A549 (cell line): ENCODE measurements at regions not wholly inside any gene's neighbourhood (a gene's known extent, or its start where the extent isn't known, plus 50 kb on each side); places are given as distances from the start of the nearest gene placed in this dataset.

Experiments
- CBX2 ChIP-seq: fragments of 200-600 bp; sonication (generic); IDR thresholded peaks from 2 replicates; pipeline ENCODE4 v1.6.1; 2016; ENCODE audit warnings: low read depth, mild to moderate bottlenecking, borderline replicate concordance
- CTCF ChIP-seq: fragments of >200 bp; sonication (Bioruptor Twin); formaldehyde crosslinking; IDR thresholded peaks from 3 replicates; pipeline ENCODE4 v1.5.1; 2016
- HOXB5 ChIP-seq: fragments of 250-450 bp; sonication (Bioruptor Pico); IDR thresholded peaks from 2 replicates; pipeline ENCODE4 v1.5.0; 2020; ENCODE audit warnings: mild to moderate bottlenecking, moderate library complexity
- MAZ ChIP-seq: fragments of 150-350 bp; IDR thresholded peaks from 2 replicates; pipeline ENCODE4 v1.6.1; 2014; ENCODE audit warnings: antibody characterized with exemption, low read depth, low read length, borderline replicate concordance
- NR3C1 ChIP-seq: fragments of >200 bp; sonication (Bioruptor Twin); formaldehyde crosslinking; IDR thresholded peaks from 3 replicates; pipeline ENCODE4 v1.6.1; 2017
- POLR2A ChIP-seq: IDR thresholded peaks from 2 replicates; pipeline ENCODE4 v1.6.1; 2012; ENCODE audit warnings: mild to moderate bottlenecking, low read length
- RFX5 ChIP-seq: fragments of 450-650 bp; IDR thresholded peaks from 2 replicates; pipeline ENCODE4 v1.7.1; 2014; ENCODE audit warnings: antibody characterized with exemption, mild to moderate bottlenecking, moderate library complexity
- SMC3 ChIP-seq: fragments of >200 bp; sonication (Bioruptor Twin); formaldehyde crosslinking; IDR thresholded peaks from 3 replicates; pipeline ENCODE4 v1.6.1; 2018; ENCODE audit warnings: inconsistent platforms
- TF ChIP-seq, protein P1 (sequence below): fragments of 200-600 bp; sonication (generic); IDR thresholded peaks from 2 replicates; pipeline ENCODE4 v1.6.1; 2016; ENCODE audit warnings: antibody characterized with exemption, mild to moderate bottlenecking, moderate library complexity

DNA sequence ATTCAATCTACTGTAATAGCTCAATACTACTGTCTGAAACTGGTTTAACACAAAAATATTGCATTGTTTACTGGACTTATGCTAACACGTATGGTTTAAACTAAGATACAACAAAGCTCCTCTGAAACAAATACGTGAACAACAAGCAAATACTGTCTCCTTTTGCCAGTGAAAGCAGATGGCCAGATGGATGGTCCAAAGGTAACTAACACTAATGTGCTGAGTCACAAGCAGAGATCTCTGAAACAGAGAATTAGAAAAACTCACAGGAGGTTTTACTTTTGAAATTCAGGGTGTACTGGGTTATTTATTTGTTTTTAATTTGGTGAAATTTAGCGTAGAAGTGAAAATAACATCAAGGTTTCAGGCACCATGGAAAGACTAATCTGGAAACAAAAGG is 124.3 kb upstream of the SOX4 start:
- no peak for TF ChIP-seq MAZ
- no peak for TF ChIP-seq CTCF
- no peak for TF ChIP-seq RFX5
- no peak for TF ChIP-seq HOXB5 (CRISPR knock-in tag)
- no peak for TF ChIP-seq CBX2
- no peak for TF ChIP-seq NR3C1
- no peak for TF ChIP-seq POLR2A
- TF ChIP-seq, protein P1, sequence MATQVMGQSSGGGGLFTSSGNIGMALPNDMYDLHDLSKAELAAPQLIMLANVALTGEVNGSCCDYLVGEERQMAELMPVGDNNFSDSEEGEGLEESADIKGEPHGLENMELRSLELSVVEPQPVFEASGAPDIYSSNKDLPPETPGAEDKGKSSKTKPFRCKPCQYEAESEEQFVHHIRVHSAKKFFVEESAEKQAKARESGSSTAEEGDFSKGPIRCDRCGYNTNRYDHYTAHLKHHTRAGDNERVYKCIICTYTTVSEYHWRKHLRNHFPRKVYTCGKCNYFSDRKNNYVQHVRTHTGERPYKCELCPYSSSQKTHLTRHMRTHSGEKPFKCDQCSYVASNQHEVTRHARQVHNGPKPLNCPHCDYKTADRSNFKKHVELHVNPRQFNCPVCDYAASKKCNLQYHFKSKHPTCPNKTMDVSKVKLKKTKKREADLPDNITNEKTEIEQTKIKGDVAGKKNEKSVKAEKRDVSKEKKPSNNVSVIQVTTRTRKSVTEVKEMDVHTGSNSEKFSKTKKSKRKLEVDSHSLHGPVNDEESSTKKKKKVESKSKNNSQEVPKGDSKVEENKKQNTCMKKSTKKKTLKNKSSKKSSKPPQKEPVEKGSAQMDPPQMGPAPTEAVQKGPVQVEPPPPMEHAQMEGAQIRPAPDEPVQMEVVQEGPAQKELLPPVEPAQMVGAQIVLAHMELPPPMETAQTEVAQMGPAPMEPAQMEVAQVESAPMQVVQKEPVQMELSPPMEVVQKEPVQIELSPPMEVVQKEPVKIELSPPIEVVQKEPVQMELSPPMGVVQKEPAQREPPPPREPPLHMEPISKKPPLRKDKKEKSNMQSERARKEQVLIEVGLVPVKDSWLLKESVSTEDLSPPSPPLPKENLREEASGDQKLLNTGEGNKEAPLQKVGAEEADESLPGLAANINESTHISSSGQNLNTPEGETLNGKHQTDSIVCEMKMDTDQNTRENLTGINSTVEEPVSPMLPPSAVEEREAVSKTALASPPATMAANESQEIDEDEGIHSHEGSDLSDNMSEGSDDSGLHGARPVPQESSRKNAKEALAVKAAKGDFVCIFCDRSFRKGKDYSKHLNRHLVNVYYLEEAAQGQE = no peak
- TF ChIP-seq SMC3 = no peak
